ENCODE measurements at regions not wholly inside any gene's neighbourhood (a gene's known extent, or its start where the extent isn't known, plus 50 kb on each side); places are given as distances from the start of the nearest gene placed in this dataset.
A peak's percentile ranks its signal among the peaks of the same experiment; 100 is the strongest.

DNA sequence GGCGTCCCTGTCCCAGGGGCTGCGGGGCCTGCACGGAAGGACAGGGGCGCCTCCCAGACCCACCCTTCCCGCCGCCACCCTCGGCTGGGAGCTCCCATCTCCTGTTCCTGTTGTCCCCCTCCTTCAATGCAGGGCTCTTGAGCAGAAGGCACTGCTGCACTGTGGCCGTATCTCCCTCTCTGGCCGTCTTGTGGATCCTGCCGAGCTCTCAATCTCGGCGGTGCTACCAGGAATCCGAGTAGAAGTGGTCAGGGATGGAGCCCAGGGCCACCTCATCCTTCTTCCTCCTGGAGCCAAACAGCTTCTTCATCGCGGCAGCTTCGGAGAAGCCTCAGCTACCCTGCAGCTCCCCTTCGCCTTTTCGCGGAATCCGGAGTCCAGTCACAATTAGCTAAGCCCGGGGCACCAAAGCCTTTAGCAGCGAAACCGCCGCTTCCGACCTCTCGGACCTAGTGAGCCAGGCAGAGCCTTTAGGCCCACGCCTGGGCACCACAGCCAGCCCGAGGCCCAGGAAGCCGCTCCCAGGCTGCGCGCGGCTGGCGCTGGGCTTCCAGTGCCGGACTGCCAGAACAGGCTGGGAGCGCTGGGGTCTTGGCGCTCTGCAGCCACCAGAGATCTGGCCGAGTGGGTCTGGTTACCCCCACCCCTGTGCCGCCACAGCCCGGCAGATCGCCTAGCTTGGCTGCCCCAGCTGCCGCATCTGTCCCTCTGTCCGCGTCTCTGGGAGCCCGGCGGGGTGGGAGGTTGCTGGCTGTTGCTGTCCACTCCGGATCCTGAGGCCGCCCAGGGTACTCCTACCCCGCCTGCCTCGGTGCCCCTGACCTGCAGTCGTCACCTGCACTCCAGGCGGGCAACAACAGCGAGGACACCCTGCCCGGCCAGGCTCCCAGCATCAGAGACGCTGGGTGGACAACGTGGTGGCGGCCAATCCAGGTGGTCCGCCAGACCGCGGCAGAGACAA is 69.1 kb downstream of the ASCL4 start:
- no peaks in the 10 kb centered on the region for H4K20me1 ChIP-seq (replicated peaks; ENCODE audit: insufficient read depth)
- H3K4me3 ChIP-seq: peak overlapping the region; percentile 79
- no peaks in the 10 kb centered on the region for H3K9me2 ChIP-seq (ENCODE audit: insufficient read depth)
- peak overlapping the region; percentile 84 for H3K4me3 Mint-ChIP-seq
- peaks cover 82% of the 10 kb centered on the region for H3K27me3 ChIP-seq (ENCODE audit: insufficient read depth)
- no peaks in the 10 kb centered on the region for H3K36me3 Mint-ChIP-seq (ENCODE audit: low read depth)
- no peaks in the 10 kb centered on the region for H3F3A ChIP-seq (replicated peaks; ENCODE audit: low read depth)
- peaks cover 2% of the 10 kb centered on the region; the same call in 1 of the 3 replicates for H3K4me1 Mint-ChIP-seq
- peak overlapping the region; percentile 99 for H2AFZ ChIP-seq
- DNase-seq (ENCODE audit: low spot score) (peak; percentile 70), ATAC-seq (peak; percentile 42)
- H3K27me3 Mint-ChIP-seq (ENCODE audit: insufficient read depth, low read depth, poor library complexity): peaks cover 51% of the 10 kb centered on the region
- no peak overlapping the region for H3K27ac Mint-ChIP-seq
- no peak overlapping the region for H3K27ac ChIP-seq (ENCODE audit: low read depth)
- H3K9me3 Mint-ChIP-seq: no peaks in the 10 kb centered on the region; the same call in 2 of the 3 replicates
- TF ChIP-seq CTCF (conservative IDR thresholded peaks at IDR 0.05; ENCODE audit: low read depth in 2 of 2): 0 out of 4 replicates have a peak, but pooled peaks of 1 of the 2 experiments have one; percentile 6
- no peak for TF ChIP-seq EZH2phosphoT487 (IDR thresholded peaks at IDR 0.05; ENCODE audit: unreplicated experiment)
- TF ChIP-seq ETS1 (IDR thresholded peaks at IDR 0.05): no peak
- TF ChIP-seq, protein P1, sequence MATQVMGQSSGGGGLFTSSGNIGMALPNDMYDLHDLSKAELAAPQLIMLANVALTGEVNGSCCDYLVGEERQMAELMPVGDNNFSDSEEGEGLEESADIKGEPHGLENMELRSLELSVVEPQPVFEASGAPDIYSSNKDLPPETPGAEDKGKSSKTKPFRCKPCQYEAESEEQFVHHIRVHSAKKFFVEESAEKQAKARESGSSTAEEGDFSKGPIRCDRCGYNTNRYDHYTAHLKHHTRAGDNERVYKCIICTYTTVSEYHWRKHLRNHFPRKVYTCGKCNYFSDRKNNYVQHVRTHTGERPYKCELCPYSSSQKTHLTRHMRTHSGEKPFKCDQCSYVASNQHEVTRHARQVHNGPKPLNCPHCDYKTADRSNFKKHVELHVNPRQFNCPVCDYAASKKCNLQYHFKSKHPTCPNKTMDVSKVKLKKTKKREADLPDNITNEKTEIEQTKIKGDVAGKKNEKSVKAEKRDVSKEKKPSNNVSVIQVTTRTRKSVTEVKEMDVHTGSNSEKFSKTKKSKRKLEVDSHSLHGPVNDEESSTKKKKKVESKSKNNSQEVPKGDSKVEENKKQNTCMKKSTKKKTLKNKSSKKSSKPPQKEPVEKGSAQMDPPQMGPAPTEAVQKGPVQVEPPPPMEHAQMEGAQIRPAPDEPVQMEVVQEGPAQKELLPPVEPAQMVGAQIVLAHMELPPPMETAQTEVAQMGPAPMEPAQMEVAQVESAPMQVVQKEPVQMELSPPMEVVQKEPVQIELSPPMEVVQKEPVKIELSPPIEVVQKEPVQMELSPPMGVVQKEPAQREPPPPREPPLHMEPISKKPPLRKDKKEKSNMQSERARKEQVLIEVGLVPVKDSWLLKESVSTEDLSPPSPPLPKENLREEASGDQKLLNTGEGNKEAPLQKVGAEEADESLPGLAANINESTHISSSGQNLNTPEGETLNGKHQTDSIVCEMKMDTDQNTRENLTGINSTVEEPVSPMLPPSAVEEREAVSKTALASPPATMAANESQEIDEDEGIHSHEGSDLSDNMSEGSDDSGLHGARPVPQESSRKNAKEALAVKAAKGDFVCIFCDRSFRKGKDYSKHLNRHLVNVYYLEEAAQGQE (IDR thresholded peaks at IDR 0.05; ENCODE audit: unreplicated experiment): no peak
- no peak for TF ChIP-seq POLR2AphosphoS5 (IDR thresholded peaks at IDR 0.05; ENCODE audit: low read depth)
- peak; percentile 69 for TF ChIP-seq EZH2 (IDR thresholded peaks at IDR 0.05; ENCODE audit: low read depth, unreplicated experiment)
- no peaks in the 10 kb centered on the region; the same call in 1 of the 2 replicates for H3K36me3 ChIP-seq (ENCODE audit: insufficient read depth)
- H3K4me1 ChIP-seq (ENCODE audit: insufficient read depth): peaks cover 6% of the 10 kb centered on the region; the same call in 1 of the 2 replicates
- H3K4me2 ChIP-seq: peak overlapping the region; percentile 94
- H3K79me2 ChIP-seq (replicated peaks; ENCODE audit: insufficient read depth): no peaks in the 10 kb centered on the region

All from GM23338 (cell line).